A673 (cell line): ENCODE measurements at regions not wholly inside any gene's neighbourhood (a gene's known extent, or its start where the extent isn't known, plus 50 kb on each side); places are given as distances from the start of the nearest gene placed in this dataset.

Source experiments
- BruUV-seq: library from RNA; stranded (reverse); fragments of 400-500 nt; replicated peaks from 2 replicates; lab custom pipeline; 2021; lab: Mats Ljungman, UMichigan
- CTCF ChIA-PET: fragments of 300-600 bp; sonication (Branson Sonifier 250); formaldehyde crosslinking; loops from one replicate; lab custom pipeline; 2022; ENCODE audit warnings: antibody characterized with exemption; lab: Charles Lee
- POLR2A ChIA-PET: fragments of 300-600 bp; sonication (Branson Sonifier 250); formaldehyde crosslinking; loops from one replicate; lab custom pipeline; 2022; ENCODE audit warnings: antibody characterized with exemption; ENCODE audit not compliant: low non-redundant PET; lab: Charles Lee
- DNase-seq: peaks from one replicate; pipeline ENCODE4 v3.0.0-alpha.2; 2015; ENCODE audit warnings: low spot score
- H3K27ac ChIP-seq: fragments of 200-600 bp; sonication (generic); 2 replicates; pipeline ENCODE4 v1.5.1; 2016; ENCODE audit warnings: mixed run types, low read depth, mild to moderate bottlenecking, mixed read lengths, antibody characterized with exemption, low read length; ENCODE audit not compliant: poor library complexity, severe bottlenecking
- H3K27me3 ChIP-seq: fragments of 200-600 bp; sonication (generic); replicated peaks from 2 replicates; pipeline ENCODE4 v1.6.1; 2017; ENCODE audit warnings: mixed run types, low read depth, mild to moderate bottlenecking, mixed read lengths, antibody characterized with exemption, low read length; ENCODE audit not compliant: insufficient read depth, poor library complexity
- H3K36me3 ChIP-seq: fragments of 200-600 bp; sonication (generic); 2 replicates; pipeline ENCODE4 v1.6.1; 2016; ENCODE audit warnings: mixed run types, mild to moderate bottlenecking, mixed read lengths, antibody characterized with exemption, low read length; ENCODE audit not compliant: insufficient read depth, poor library complexity, severe bottlenecking
- H3K4me1 ChIP-seq: fragments of 200-600 bp; sonication (generic); 2 replicates; pipeline ENCODE4 v1.6.1; 2017; ENCODE audit warnings: mixed run types, mild to moderate bottlenecking, mixed read lengths, antibody characterized with exemption, low read length; ENCODE audit not compliant: insufficient read depth, poor library complexity, severe bottlenecking
- H3K4me3 ChIP-seq: fragments of 200-600 bp; sonication (generic); 2 replicates; pipeline ENCODE4 v1.5.1; 2016; ENCODE audit warnings: low read depth, mixed run types, mild to moderate bottlenecking, mixed read lengths, low read length; ENCODE audit not compliant: poor library complexity, severe bottlenecking
- H3K9me3 ChIP-seq: fragments of 200-600 bp; sonication (generic); 2 replicates; pipeline ENCODE4 v1.6.1; 2016; ENCODE audit warnings: mixed run types, low read depth, mild to moderate bottlenecking, mixed read lengths, antibody characterized with exemption, low read length; ENCODE audit not compliant: poor library complexity, severe bottlenecking
- EZH2 ChIP-seq: fragments of 200-600 bp; sonication (generic); IDR thresholded peaks from 2 replicates; pipeline ENCODE4 v1.6.1; 2017; ENCODE audit warnings: borderline replicate concordance, low read depth, mild to moderate bottlenecking, mixed read lengths, antibody characterized with exemption, low read length; ENCODE audit not compliant: poor library complexity, severe bottlenecking
- intact Hi-C: fragments of 100-400 bp; cut with micrococcal nuclease; formaldehyde crosslinking; loops from one replicate; pipeline ENCODE4 v1.10.0; 2022; ENCODE audit not compliant: unreplicated experiment
- TF ChIP-seq, protein P1 (sequence below): fragments of 300-800, 200-600 bp; sonication (generic); conservative IDR thresholded peaks from 2 replicates; pipeline ENCODE4 v1.5.1; 2017; ENCODE audit warnings: low read depth, mild to moderate bottlenecking, antibody characterized with exemption, low read length, moderate library complexity, mixed read lengths

DNA sequence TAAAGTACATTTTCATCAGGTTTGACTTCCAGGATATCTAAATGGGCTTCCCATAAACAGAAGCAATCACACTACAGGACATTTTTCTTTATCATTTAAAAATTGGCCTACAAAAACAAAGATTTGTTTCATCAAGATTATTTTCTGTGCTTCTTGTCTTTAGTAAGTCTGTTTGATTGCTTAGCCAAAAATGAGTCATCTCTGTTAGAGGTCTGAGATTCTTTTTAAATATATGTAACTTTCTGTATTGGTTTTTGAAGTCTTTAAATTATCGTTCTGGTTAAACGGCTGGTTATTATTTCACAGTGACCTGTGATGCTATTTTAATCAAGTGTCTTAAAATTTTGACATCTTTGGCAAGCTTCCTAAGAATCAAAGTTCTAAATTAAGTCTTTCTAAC, 62.7 kb downstream of the SLITRK1 start:
- POLR2A ChIA-PET = no interaction called here
- intact Hi-C loops = no loop called here
- no TSS peak for BruUV-seq

DNA sequence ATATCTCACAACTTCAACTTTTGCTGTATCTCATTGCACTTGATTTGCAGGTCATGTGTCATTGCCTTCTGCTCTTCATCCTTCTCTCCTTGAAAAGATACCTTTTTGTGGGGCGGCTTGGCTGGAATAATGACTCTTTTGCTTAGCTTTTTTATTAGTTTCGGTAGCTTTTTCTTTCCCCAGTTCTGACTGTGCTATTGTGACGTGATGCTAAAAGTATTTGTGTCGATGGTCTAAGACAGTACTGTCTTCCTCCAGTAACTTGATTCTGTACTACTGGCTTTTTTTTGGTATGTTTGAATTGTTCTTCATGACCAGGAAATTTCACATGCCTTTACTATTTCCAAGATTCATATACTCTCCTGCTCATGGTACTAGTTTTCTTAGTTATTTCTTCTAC, 63.1 kb downstream of the SLITRK1 start:
- POLR2A ChIA-PET = no interaction called here
- CTCF ChIA-PET = no interaction called here
- no peak overlapping the region for H3K4me3 ChIP-seq
- no peaks in the 10 kb centered on the region for H3K4me1 ChIP-seq
- TF ChIP-seq, protein P1, sequence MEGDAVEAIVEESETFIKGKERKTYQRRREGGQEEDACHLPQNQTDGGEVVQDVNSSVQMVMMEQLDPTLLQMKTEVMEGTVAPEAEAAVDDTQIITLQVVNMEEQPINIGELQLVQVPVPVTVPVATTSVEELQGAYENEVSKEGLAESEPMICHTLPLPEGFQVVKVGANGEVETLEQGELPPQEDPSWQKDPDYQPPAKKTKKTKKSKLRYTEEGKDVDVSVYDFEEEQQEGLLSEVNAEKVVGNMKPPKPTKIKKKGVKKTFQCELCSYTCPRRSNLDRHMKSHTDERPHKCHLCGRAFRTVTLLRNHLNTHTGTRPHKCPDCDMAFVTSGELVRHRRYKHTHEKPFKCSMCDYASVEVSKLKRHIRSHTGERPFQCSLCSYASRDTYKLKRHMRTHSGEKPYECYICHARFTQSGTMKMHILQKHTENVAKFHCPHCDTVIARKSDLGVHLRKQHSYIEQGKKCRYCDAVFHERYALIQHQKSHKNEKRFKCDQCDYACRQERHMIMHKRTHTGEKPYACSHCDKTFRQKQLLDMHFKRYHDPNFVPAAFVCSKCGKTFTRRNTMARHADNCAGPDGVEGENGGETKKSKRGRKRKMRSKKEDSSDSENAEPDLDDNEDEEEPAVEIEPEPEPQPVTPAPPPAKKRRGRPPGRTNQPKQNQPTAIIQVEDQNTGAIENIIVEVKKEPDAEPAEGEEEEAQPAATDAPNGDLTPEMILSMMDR = no peak
- TF ChIP-seq EZH2 = no peak
- no peaks in the 10 kb centered on the region for H3K9me3 ChIP-seq
- BruUV-seq = no TSS peak
- H3K27ac ChIP-seq = no peak overlapping the region
- H3K36me3 ChIP-seq = no peaks in the 10 kb centered on the region
- DNase-seq = no peak
- H3K27me3 ChIP-seq = no peaks in the 10 kb centered on the region
- intact Hi-C loops = no loop called here

More for the DNA sequence above, 62.7 kb downstream of the SLITRK1 start:
- Histone ChIP-seq H3K36me3 (no peaks in the 10 kb centered on the region), H3K27ac (no peak overlapping the region), H3K9me3 (no peaks in the 10 kb centered on the region), H3K4me1 (peaks cover 3% of the 10 kb centered on the region), H3K4me3 (no peak overlapping the region), H3K27me3 (no peaks in the 10 kb centered on the region)
- CTCF ChIA-PET = no interaction called here
- TF ChIP-seq, protein P1 = no peak
- no peak for TF ChIP-seq EZH2
- DNase-seq = no peak

DNA sequence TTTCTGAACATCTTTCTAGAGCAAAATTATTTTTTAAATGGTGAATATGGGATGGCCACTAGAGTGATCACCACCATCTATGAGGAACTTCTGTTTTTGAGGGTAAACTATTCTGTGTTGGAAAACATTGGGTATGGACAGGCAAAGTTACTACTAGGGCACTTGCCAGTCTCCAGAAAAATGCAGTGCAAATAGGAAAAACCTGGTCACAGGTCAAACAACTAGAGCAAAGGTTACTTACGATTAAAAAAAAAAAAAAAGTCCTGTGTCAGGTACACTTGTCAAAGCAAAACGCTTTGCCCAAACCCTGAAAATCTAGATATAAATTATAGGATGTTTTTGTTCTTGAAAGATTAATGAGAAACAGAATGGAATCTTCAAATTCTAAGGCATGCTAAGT, 66.2 kb downstream of the SLITRK1 start:
- no TSS peak for BruUV-seq
- no peak overlapping the region for H3K27ac ChIP-seq
- H3K4me1 ChIP-seq = no peaks in the 10 kb centered on the region
- no peaks in the 10 kb centered on the region for H3K9me3 ChIP-seq
- no peaks in the 10 kb centered on the region for H3K27me3 ChIP-seq
- H3K36me3 ChIP-seq = no peaks in the 10 kb centered on the region
- DNase-seq = no peak
- H3K4me3 ChIP-seq = no peak overlapping the region
- intact Hi-C loops = no loop called here
- CTCF ChIA-PET = no interaction called here
- POLR2A ChIA-PET = interaction anchor here (0.7 kb wide), 1 partner anchor 430 kb away, joined by 4 read pairs; no protein-coding TSS in a partner anchor
- TF ChIP-seq EZH2 = no peak
- TF ChIP-seq, protein P1 = no peak
